G401 (cell line): ENCODE measurements at regions not wholly inside any gene's neighbourhood (a gene's known extent, or its start where the extent isn't known, plus 50 kb on each side); places are given as distances from the start of the nearest gene placed in this dataset.
"Not testable (repeated sequence)": the region's sequence is repeated elsewhere in the genome, so short reads cannot be mapped to it uniquely, and the experiment has no call there.

Experiments
- DNase-seq: peaks from one replicate; pipeline ENCODE4 v3.0.0-alpha.2; 2015; ENCODE audit warnings: low spot score
- in situ Hi-C: cut with HindIII; loops from 2 replicates; pipeline ENCODE4 v1.10.0; 2016; ENCODE audit warnings: low sequenced_read_pairs, mixed read lengths

- DNase-seq, in situ Hi-C loops: not testable (repeated sequence)
These were observed 59.5 kb upstream of the FAM90A26 start for GRCh38 chr4:9110700-9111099.

- DNase-seq, in situ Hi-C loops: not testable (repeated sequence)
These were observed 67.1 kb upstream of the FAM90A26 start for GRCh38 chr4:9103148-9103524.

GRCh38 chr4:9102471-9103147 lies 67.6 kb upstream of the FAM90A26 start:
- in situ Hi-C loops, DNase-seq: not testable (repeated sequence)

- in situ Hi-C loops = not testable (repeated sequence)
These were observed 73.9 kb upstream of the FAM90A26 start for GRCh38 chr4:9096330-9096729.

DNA sequence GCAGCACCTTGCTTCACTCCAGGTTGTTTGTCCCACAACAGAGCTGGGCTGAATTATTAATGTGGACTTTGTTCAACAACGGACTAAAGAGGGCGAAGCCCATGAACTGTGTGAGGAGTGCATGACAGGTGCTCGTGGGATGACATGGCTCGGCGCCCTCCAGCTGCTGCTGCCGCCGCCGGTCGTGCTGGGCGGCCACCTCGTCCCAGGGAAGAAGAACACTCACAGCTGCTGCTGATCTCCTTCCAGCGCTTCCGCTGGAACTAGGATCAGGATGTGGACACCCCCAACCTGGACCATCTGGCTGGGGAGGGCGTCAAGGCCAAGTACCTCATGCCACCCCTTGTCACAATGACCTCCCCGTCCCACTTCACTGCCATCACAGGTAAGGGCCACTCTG lies 91.4 kb upstream of the FAM90A26 start:
- DNase-seq, in situ Hi-C loops: not testable (repeated sequence)

More at GRCh38 chr4:9096330-9096729, 73.9 kb upstream of the FAM90A26 start:
- DNase-seq = not testable (repeated sequence)

DNA sequence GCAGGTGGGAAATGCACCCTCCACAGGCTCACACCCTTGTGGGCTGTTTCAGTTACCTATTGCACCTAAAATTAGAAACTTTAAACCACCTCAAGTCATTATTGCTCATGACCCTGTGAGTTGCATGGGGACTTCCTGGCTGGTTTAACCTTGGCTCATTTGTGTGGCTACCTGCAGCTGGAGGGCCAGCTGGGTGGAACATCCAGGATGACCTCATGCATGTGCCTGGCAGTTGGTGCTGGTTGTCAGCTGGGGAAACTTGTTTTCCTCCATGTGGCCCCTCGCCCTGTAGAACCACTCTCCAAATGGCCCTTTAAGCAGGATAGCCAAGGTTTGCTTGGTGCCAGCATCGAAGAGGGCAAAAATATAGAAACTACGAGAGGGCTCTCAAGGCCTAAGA lies 93.2 kb upstream of the FAM90A26 start:
- DNase-seq, in situ Hi-C loops: not testable (repeated sequence)

DNA sequence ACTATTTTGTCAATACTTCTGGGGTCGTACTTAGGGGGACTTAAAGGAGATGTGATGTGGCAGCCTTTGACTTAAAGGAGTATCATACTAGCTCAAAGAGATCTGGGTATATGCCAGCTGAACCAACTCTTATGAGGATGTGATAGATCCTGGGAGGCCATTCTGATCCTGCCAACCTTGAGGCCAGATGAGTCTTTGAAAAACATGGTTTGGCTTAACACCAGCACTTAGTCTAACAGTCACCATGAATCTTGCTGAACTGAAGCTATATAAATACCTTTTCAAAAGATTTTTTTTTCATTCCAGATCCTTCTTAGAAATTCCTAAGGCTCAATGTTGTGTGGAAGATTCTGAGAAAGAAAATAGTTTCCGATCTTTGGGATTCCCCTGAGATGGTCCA lies 93.7 kb upstream of the FAM90A26 start:
- in situ Hi-C loops, DNase-seq: not testable (repeated sequence)

- in situ Hi-C loops, DNase-seq: not testable (repeated sequence)
These were observed 96.8 kb upstream of the FAM90A26 start for GRCh38 chr4:9073371-9073770.

DNA sequence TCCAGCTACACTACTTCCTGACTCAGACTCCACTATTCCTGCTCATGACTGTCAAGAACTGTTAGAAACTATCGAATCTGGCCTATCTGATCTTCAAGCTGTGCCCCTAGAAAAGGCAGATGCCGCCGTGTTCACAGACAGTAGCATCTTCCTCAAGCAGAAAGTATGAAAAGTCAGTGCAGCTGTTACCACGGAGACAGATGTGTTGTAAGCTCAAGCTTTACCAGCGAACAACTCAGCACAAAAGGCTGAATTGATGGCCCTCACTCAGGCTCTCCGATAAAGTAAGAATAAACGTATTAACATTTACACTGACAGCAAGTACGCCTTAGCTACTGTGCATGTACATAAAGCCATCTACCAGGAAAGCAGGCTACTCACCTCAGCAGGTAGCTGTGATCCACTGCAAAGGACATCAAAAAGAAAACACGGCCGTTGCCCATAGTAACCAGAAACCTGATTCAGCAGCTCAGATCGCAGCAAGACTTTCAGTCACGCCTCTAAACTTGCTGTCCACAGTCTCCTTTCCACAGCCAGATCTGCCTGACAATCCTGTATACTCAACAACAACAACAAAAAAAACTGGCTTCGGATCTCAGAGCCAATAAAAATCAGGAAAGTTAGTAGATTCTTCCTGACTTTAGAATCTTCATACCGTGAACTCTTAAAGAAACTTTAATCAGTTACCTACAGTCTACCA lies 97.5 kb upstream of the FAM90A26 start:
- in situ Hi-C loops, DNase-seq: not testable (repeated sequence)

DNA sequence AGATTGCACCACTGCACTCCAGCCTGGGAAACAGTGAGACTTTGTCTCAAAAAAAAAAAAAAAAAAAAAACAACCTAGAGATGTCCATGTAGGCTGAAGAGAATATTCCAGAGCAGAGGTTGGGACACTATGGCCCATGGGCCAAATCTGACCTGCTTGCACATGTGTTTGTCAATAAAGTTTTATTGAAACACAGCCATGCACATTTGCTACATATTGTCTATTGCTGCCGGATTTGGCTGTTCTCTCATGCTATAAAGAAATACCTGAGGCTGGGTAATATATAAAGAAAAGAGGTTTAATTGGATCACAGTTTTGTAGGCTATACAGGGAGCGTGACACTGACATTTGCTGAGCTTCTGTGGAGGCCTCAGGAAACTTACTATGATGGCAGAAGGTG lies 102.3 kb upstream of the FAM90A26 start:
- DNase-seq, in situ Hi-C loops: not testable (repeated sequence)

- DNase-seq, in situ Hi-C loops: not testable (repeated sequence)
These were observed 106.6 kb upstream of the FAM90A26 start for GRCh38 chr4:9063612-9064011.

DNA sequence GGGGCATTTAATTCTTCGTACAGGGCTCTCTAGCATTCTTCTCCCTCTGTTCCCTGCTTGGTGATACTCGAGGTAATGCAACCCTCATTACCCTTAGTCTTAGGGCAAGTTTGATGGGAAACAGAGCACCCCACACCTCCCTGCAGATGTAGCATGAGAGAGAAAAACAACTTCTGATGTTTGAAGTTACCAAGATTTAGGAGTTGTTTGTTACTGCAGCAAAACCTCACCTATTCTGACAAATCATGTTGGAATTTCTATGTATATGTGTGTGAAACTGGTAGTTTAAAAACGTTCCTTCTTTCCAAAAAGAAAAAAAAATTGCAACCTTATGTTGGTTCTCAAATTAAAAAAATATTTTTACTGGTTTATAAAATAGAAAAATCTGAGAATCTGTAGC lies 145.3 kb upstream of the FAM90A26 start:
- DNase-seq, in situ Hi-C loops: not testable (repeated sequence)

- DNase-seq, in situ Hi-C loops: not testable (repeated sequence)
These were observed 138.2 kb upstream of the HMX1 start for GRCh38 chr4:9009792-9010191.

DNA sequence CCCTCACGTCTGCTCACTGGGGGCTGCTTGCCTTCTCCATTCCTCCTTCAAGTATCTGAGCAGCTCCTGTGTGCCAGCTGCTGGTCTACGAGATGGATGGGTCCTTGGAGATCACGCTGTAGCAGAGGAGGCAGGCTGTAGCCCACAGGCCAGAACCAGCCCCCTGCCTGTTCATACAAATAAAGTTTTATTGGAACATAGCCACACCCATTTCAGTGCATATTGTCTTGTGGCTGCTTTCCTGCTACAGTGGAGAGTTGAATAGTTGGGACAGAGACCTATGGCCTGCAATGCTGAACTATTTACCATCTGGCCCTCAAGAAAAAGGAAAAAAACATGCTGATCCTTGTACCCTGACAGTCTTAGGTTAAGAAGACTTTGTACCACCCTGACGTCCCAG lies 136.8 kb upstream of the HMX1 start:
- in situ Hi-C loops, DNase-seq: not testable (repeated sequence)

DNA sequence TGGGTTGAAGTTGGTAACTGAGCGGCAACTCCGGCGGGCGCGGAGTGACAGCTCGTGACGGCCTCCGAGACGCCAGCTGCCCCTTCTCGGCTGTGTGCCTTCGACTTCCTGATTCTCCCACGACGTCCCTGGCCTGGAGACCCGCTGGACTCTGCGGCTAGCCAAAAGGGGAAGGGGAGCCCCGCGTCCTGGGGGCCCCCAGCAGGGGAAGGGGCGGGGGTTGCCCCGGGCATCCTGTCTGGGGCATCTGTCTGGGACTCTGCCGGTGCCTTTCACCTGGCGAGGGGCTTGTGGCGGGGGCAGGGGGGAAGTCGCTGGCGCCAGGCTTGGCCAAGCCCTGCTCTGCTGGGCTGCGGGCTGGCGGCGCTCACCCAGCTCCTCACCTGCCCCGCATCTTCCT lies 129.5 kb upstream of the HMX1 start:
- DNase-seq, in situ Hi-C loops: not testable (repeated sequence)

GRCh38 chr4:9000505-9001001 lies 128.9 kb upstream of the HMX1 start:
- DNase-seq = peak; percentile 16
- in situ Hi-C loops = not testable (repeated sequence)

DNA sequence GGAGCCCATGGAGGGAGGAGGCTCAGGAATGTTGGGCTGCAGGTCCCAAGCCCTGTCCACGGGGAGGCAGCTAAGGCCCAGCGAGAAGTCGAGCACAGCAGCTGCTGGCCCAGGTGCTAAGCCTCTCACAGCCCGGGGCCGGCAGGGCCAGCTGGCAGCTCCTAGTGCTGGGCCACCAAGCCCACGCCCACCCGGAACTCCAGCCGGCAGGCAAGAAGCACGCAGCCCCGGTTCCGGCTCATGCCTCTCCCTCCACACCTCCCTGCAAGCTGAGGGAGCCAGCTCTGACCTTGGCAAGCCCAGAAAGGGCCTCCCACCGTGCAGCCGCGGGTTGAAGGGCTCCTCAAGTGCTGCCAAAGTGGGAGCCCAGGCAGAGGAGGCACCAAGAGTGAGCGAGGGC lies 121.3 kb upstream of the HMX1 start:
- in situ Hi-C loops, DNase-seq: not testable (repeated sequence)

- DNase-seq, in situ Hi-C loops: not testable (repeated sequence)
These were observed 119.8 kb upstream of the HMX1 start for GRCh38 chr4:8991449-8991848.

- DNase-seq, in situ Hi-C loops: not testable (repeated sequence)
These were observed 118.7 kb upstream of the HMX1 start for GRCh38 chr4:8990341-8990740.

- DNase-seq, in situ Hi-C loops: not testable (repeated sequence)
These were observed 114.1 kb upstream of the HMX1 start for GRCh38 chr4:8985786-8986185.
